ENCODE measurements at regions not wholly inside any gene's neighbourhood (a gene's known extent, or its start where the extent isn't known, plus 50 kb on each side); places are given as distances from the start of the nearest gene placed in this dataset.

- Mint-ChIP-seq H3K9me3 (no peaks in the 10 kb centered on the region), H3K4me3 (no peak overlapping the region)
These were observed 374.1 kb downstream of the CD109 start for GRCh38 chr6:74070091-74070490.

GRCh38 chr6:74069089-74069581 is 373.1 kb downstream of the CD109 start:
- no peaks in the 10 kb centered on the region for H3K4me1 ChIP-seq (ENCODE audit: insufficient read depth)
- Mint-ChIP-seq H3K27ac (no peak overlapping the region), H3K4me3 (no peak overlapping the region), H3K27me3 (ENCODE audit: insufficient read depth, low read depth, poor library complexity) (no peaks in the 10 kb centered on the region), H3K4me1 (no peaks in the 10 kb centered on the region), H3K36me3 (ENCODE audit: low read depth) (no peaks in the 10 kb centered on the region), H3K9me3 (no peaks in the 10 kb centered on the region)
- no peaks in the 10 kb centered on the region for H3K27me3 ChIP-seq (ENCODE audit: insufficient read depth)
- peaks cover 1% of the 10 kb centered on the region; the same call in 1 of the 2 replicates for H3K9me2 ChIP-seq (ENCODE audit: insufficient read depth)
- H2AFZ ChIP-seq: no peak overlapping the region
- no peaks in the 10 kb centered on the region for H3F3A ChIP-seq (replicated peaks; ENCODE audit: low read depth)
- H3K36me3 ChIP-seq (ENCODE audit: insufficient read depth): no peaks in the 10 kb centered on the region
- no peak overlapping the region for H3K27ac ChIP-seq (ENCODE audit: low read depth)
- ATAC-seq: no peak
- H4K20me1 ChIP-seq (replicated peaks; ENCODE audit: insufficient read depth): no peaks in the 10 kb centered on the region
- no peak overlapping the region for H3K4me2 ChIP-seq
- no peak overlapping the region for H3K4me3 ChIP-seq
- no peaks in the 10 kb centered on the region for H3K79me2 ChIP-seq (replicated peaks; ENCODE audit: insufficient read depth)
- no peak for DNase-seq (ENCODE audit: low spot score)
- TF ChIP-seq CTCF (conservative IDR thresholded peaks at IDR 0.05; ENCODE audit: low read depth in 2 of 2) (no peak), STAT1 (IDR thresholded peaks at IDR 0.05; ENCODE audit: unreplicated experiment) (no peak), EZH2phosphoT487 (IDR thresholded peaks at IDR 0.05; ENCODE audit: unreplicated experiment) (no peak), POLR2AphosphoS5 (IDR thresholded peaks at IDR 0.05; ENCODE audit: low read depth) (no peak), REST (IDR thresholded peaks at IDR 0.05; ENCODE audit: unreplicated experiment) (no peak), NANOG (IDR thresholded peaks at IDR 0.05; ENCODE audit: borderline replicate concordance) (no peak), ZNF462 (CRISPR knock-in tag; IDR thresholded peaks at IDR 0.05) (no peak), ETS1 (IDR thresholded peaks at IDR 0.05) (no peak), ZNF331 (CRISPR knock-in tag; IDR thresholded peaks at IDR 0.05; ENCODE audit: low read depth) (no peak)

More at GRCh38 chr6:74070091-74070490, 374.1 kb downstream of the CD109 start:
- H3K36me3 Mint-ChIP-seq (ENCODE audit: low read depth): no peaks in the 10 kb centered on the region
- H3K27ac ChIP-seq (ENCODE audit: low read depth): no peak overlapping the region
- TF ChIP-seq STAT1 (IDR thresholded peaks at IDR 0.05; ENCODE audit: unreplicated experiment) (no peak), NANOG (IDR thresholded peaks at IDR 0.05; ENCODE audit: borderline replicate concordance) (no peak), ZNF114 (CRISPR knock-in tag; IDR thresholded peaks at IDR 0.05) (no peak)
- no peaks in the 10 kb centered on the region for H3K27me3 ChIP-seq (ENCODE audit: insufficient read depth)
- H3K79me2 ChIP-seq (replicated peaks; ENCODE audit: insufficient read depth): no peaks in the 10 kb centered on the region
- DNase-seq (ENCODE audit: low spot score) (no peak), ATAC-seq (no peak)
- H3K4me1 ChIP-seq (ENCODE audit: insufficient read depth): no peaks in the 10 kb centered on the region
- no peak overlapping the region for H3K4me3 ChIP-seq
- peaks cover 4% of the 10 kb centered on the region; the same call in 1 of the 2 replicates for H3K9me2 ChIP-seq (ENCODE audit: insufficient read depth)
- no peak overlapping the region for H3K4me2 ChIP-seq
- no peak overlapping the region for H3K27ac Mint-ChIP-seq
- no peak overlapping the region for H2AFZ ChIP-seq
- no peaks in the 10 kb centered on the region for H3F3A ChIP-seq (replicated peaks; ENCODE audit: low read depth)
- no peaks in the 10 kb centered on the region for H3K4me1 Mint-ChIP-seq
- no peaks in the 10 kb centered on the region for H3K36me3 ChIP-seq (ENCODE audit: insufficient read depth)
- no peaks in the 10 kb centered on the region for H3K27me3 Mint-ChIP-seq (ENCODE audit: insufficient read depth, low read depth, poor library complexity)
- no peaks in the 10 kb centered on the region for H4K20me1 ChIP-seq (replicated peaks; ENCODE audit: insufficient read depth)

Data from GM23338 (cell line).